Fibroblast of skin of left quadriceps (primary cell): ENCODE measurements at regions not wholly inside any gene's neighbourhood (a gene's known extent, or its start where the extent isn't known, plus 50 kb on each side); places are given as distances from the start of the nearest gene placed in this dataset.
"Not testable (repeated sequence)": the region's sequence is repeated elsewhere in the genome, so short reads cannot be mapped to it uniquely, and the experiment has no call there.

Experiments used
- DNase-seq, 2 experiments: peaks; one replicate each; pipeline ENCODE4 v3.0.0-alpha.2; 2013; ENCODE audit warnings: low read depth in 2 of 2

DNA sequence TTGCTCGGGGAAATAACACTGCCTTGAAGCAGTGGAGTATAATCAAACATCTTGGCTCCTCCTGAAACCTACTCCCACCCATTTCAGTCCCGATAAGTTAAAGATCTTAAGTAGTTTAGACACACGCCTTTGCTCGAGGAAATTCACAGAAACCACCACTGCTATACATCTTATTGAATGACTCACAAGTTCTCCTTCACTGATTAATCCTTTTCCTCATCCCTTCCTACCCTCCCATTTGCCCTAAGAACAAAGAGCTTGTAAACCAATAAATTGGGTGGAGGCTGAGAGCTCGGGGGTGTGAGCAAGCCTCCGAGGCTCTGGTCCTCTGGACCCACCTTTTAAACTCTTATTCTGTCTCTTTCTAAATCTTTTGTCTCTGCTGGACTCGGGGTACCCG, 86.5 kb downstream of the XCL2 start:
- DNase-seq, result not testable (repeated sequence)

DNA sequence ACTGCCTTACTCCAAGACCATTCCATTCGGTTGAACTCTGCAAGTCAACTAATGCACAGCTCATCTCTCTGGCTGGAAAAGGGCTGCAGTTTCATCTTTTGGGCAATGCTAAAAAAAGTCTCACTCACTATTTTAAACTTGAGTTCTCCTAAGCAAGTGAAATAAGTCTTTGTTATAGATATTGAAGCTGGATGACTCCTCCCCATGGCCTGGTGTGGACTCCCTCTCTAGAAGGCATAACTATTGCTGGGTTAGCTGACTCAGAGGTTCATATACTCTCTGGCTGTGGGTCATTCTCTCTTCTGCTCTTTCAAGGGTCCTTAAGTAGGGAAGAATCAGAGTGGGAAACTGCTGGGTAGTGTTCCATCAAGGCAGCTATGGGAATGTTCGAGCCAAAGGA, 88.0 kb downstream of the XCL2 start:
- DNase-seq, result no peak

DNA sequence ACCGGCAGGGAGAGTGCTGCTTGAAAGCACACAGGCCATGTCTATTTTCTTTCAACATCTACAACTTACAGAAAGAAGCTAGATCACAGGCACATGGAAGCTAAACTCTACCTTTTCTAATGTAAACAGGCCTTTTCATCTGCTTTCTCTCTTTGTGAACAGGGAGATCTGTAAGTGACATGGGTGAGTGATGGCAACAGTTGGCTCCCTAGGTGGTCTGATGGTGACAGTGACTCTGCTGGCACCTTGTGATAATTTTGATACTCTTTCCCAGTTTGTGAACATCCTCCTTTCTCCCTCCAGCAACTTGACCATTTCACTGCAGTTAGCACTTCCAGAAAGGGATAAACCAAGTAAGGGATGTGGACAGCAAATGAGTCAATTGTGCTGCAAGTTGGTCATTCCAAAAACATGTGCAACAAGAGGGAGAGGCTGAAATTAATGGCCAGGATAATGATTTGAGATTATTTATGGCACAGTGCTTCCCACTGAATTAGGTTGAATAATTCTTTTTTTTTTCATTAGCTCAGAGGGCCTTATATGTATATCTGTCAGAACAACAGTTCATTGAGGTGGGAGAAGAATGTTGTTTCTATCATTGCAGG, 89.5 kb downstream of the XCL2 start:
- peak; percentile 57 to 66 for DNase-seq

DNA sequence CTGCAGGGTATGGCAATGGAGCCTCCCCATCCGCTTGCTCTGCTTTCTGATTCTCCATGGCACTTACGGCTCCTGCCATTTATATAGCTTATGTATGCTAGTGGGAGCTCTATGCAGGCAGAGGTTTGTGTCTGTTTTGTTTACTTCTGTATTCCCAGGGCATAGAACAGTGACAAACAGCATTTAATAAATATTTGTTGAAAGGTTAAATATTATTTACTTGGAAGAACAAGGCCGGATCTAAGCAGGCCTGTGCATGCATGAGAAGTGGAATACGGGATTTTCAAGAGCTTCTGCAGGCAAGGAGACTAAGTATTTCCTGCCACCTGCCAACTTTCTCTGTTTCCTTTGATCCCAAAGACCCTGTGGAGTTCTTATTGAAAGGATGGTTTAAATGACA, 90.7 kb downstream of the XCL2 start:
- DNase-seq, result no peak

DNA sequence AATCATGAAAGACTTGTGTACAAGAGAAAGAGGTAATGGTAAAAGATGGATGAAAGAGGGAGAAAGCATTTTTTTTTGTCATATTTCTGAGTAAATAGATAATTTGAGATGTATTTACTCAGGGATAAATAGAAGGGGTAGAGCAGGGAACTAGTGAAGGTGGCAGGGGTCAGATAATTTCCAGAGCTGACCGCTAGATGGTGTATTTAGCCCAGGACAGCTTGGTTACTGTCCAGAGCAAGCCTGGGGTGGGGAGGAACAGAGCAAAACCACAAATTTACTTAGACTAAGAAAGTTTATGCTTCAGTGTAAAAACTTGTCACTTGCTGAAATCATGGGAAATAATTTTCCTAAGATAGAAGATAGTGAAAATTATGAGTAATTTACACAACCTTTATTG, 91.5 kb downstream of the XCL2 start:
- no peak for DNase-seq

DNA sequence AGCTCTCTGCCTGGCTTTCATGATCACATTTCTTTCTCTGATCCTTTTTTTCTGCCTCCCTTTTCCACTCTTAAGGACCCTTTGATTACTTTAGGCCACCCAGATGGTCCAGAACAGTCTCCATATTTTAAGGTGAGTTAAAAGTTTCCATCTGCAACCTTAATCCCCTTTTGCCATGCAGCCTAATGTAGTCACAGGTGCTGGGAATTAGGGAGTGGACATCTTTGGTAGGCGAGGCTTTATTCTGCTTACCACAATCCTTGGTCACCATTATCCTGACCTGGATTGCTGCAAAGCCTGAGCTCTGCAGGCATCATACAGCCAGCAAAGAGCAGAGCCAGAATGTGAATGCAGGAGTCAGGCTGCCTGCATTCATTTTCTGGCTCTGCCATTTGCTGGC, 95.9 kb downstream of the XCL2 start:
- DNase-seq, result no peak

DNA sequence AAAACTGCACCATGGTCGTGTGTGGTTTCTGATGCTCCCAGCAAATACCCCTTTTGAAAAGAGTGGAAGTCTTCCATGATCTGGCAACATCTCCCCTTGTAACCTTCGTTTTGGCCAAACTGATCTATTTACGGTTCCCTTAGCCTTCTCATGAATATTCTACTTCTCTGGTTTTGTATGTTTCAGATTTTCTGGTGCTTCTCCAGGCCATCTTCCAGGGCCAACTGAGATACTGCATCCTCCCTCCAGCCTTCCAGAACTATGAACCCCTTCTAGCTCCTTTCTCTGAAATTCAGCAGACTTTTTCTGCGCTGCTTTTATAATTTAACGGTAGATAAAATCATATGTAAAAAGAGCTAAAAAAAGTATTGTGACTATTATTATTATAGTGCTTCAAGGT, 97.7 kb downstream of the XCL2 start:
- DNase-seq, result no peak

DNA sequence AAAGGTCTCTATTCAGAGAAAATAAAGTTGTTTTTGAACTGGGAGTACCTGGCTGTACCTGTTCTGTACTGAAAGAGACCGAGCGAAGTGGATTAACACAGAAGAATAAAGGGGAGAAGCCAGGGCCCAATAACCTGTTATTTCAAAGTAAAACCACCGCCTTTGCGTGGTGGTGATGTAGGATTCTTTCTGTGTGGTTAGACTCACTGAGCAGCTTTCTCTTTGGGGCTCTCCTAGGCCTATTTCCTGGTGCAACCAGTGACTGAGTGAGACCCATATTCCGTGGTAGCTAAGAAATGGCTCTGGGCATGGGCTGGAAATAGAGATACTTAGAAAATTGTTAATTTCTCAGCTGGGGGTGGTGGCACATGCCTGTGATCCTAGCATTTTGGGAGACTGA, 99.9 kb downstream of the XCL2 start:
- no peak for DNase-seq

DNA sequence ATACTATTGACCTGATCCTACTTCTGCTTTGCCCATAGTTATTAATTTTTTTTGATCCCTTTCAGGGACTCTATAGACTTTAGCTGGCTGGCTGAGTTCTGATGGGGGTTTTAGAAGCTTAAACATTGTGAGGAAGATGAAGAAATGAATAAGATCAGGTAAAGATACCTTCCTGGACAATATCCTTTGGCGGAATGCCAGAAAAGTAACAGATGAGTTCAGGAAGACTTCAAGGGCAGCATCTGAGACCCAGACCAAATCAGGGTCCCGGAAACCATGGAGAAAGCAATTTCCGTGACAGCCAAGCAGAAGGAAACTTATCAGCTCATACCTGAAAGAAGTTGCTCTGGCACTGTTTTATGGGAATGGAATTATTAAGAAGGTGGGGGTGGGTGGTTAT, 100.4 kb downstream of the XCL2 start:
- DNase-seq, result no peak

DNA sequence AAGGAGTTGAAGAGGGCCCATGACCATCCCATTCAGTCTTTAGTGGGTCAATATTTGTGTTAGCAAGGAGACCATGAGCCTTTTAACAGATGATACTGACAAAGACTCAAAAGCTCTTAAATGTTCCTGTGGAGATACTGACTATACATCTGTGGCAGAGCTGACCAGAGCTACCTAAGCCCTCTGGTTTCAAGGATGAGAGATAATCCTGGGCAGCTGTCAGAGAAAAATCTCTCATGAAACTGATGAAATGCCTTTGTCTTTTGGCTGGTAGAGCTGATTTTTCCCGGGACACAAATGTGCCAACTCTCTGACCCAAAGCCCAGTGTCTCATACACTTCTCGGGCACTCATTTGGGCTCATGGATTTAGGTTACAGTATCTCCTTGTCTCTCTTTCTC, 100.9 kb downstream of the XCL2 start:
- DNase-seq, result no peak

DNA sequence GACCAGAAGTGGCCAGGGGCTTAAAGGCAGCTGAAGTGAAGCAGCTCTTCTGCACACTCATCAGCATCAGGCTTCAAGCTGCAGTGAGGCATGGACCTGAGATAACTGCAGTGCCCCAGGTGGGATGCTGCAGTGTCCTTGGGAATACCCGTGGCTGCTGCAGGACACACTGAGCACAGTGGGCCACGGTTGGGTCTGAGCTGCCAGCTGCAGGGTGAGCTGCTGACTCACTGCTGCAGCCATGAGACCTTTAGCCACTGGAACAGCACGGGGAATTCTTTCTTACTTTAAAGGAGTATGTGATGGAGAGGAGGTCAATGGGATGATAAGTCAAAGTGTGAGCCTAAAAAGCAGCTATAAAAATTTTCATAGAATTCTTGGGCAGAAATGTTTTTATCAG, 102.1 kb downstream of the XCL2 start:
- DNase-seq, result no peak

DNA sequence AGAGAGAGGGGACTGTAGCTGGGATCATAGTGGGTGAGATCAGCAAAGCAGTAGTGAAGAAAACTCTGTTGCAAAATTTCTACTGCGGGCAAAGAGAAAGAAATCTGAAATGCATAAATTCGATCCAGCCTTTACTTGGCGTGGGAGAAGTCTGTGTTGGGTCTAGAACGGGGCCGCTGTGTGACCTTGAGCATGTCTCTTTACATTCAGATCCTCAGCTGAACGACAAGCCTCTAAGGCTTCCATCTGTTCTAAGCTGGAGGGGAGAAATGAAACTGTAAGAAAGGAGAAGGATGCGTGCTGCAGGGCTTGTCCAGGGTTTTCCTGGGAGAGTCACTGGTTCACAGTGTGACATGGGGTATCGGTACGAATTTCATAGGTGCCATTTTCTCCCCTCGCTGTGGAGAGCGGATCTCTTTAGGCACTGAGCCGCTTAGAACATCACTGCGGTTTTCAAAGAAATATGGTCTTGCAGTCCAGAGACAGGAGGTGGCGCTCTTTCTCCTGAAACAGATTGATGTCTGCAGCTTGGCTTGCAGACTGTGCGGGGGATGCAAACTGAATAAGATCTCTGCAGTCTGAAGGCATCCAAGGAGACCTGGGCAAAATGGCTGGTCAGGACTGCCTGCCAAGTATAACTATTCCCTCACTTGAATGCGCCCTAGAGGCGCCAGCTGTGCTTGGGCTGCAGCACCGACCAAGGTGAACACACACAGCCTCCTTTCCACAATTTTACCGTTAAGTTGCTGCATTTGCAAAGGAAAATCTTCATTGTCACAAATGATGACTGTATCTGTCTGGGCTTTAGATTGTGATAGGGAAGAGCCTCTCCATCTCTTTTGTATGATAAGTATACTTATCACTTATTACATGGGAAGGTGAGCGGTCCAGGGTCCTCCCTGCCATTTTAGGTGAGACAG, 104.1 kb downstream of the XCL2 start:
- peak; percentile 70 to 76 for DNase-seq

DNA sequence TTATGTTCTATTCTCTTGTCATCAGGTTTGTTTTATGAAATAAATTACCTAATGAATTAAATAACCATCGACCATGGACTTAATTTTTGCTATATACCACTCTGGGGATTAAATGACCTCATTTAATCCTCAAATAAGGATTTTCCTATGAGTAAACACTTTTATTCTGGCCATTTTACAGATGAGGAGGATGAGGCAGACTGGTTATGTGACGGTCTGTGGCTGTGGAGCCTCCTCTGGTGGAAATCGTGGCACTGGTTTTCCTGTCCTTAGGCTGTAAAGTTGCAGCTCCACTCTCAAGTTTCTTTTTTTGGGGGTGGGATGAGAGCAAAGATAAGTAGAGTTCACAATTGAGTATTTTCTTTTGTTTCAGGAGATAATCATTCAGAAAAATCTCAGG, 105.2 kb downstream of the XCL2 start:
- DNase-seq, result no peak

DNA sequence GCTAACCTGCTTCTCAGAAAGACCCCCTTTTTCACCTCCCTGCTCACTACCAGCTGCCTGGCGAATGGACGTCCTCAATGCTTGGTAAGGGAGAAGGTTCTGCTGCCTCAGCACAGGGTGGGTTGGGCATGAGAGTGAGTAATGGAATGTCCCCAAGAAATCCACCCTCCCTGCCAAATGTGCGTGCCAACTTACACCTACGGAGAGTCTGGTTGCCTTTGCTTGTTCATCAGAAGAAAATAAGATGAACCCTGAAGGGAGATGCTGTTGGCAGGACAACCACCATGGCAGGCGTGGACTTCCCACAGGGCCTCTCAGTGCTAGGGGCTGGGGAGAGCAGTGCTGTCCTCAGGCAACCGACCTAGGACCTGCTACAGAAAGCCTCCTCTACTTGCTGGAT, 106.0 kb downstream of the XCL2 start:
- DNase-seq, result no peak

DNA sequence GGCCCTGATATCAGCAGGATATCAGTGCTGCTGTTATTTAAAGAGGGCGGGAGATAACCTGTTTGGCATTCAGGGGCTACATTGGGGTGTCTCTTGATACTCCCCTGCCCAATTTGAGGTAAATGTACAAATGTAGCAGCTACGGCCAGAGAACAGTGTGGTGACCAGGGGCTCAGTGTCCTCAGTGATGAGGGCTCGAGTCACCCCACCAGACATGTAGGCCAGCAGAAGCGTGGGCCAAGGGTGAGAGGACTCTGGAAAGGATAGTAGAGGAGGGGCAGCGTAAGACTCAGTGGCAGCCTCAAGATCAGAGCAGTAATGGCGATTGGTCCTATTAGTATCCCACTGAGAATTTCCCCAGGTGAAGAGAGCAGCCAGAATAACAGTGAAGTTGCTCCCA, 108.4 kb downstream of the XCL2 start:
- DNase-seq, result no peak

DNA sequence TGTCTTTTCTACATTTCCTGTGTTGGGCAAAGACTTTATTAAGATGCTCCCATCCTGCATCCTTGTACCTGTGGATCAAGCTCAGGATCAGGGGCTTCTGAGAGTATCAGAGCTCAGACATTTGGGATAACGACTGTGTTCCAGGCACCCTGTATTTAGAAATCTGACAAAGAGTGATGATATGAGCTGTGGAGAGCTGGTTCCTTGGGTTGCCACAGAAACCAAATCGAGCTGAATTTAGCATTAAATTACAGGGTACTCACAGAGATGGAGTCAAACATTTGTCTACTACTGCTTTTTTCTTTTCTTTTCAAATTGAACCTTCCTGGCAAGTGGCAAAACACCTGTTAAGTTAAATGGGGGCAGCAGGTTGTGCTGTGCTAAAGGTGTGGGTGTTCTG, 110.6 kb downstream of the XCL2 start:
- DNase-seq, result no peak

DNA sequence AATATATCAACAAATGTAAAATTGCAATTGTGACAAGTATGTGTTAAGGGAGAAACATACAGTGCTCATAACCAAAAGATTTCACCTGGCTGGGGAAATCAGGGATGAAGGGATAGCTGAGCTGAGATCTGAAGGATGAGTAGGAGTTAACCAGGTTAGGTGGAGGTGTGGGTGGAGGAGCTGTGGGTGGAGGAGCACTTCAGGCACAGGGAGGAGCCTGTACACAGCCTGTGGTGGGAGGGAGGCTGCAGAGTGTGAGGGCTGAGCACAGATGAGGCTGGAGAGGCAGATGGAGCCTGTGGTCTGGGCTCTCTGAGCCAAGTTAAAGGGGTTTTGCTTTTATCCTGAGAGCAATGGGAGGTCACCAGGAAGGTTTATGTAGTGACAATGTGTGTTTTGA, 111.9 kb downstream of the XCL2 start:
- no peak for DNase-seq

DNA sequence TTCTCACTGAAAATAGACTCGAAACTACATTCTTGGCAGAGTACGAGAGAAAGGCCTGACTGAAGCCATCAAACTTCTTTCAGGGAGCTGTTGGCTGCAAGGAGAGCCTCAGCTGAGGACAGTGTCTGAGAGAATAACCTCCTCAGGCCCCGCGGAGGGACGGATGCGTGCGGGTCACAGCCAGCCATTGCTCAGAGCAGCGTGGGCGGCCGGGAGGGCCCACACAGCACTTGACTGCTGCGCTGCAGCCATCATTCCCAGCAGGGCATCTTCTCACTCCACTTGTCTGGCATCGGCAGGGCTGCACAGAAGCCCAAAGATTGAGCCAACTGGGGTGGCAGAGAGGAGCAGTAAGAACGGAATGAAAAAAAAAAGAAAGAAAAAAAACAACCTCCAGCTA, 113.5 kb downstream of the XCL2 start:
- no peak for DNase-seq

DNA sequence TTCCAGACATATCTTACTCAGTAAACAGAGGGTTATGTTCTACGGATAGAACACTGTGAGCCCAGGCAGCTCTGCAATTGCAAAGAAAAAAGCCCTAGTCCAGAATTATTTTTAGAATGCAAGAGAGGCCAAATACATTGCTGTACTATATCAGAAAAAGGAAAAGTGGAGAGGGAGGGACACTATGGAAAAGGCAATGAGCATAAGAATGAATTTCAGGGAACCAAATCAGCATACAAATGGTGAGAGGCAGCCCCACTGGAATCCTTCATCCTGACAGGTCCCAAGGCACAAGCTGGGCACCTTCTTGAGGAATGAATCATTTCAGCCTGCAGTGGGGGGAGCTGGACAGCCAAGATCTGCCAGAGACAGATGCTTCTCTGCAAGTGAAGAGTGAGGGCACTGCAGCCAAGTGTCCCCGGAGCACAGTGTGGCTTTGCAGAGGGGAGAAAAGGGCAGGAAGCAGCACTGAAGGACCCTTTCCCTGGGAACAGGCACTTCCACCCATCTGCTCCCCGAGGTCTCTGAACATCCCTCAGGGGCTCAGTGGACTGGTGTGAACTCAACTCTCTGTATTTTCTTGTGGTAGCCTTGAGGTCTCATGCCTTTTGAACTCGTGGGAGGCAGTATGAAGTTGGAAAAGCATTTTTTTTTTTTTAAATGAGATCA, 115.6 kb downstream of the XCL2 start:
- peak in 1 of 2 experiments; percentile 1 for DNase-seq

DNA sequence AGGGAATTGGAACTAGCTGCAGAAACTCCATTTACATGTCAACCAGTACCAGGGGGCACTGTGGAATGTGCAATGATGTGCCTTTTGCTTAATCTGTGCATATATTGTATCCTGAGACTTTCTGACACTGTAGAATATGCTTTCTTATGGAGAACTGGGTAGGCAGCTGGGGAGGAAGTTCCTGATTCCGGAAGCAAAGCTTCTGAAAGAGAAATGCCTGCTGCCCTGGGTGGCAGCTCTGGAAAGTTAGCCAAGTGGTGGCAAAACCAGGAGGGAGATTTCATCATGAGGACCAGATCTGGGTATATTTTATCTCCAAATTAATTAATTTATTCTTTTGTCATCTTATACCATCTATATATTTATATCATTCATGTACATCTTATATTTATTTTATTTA, 116.7 kb downstream of the XCL2 start:
- no peak for DNase-seq

DNA sequence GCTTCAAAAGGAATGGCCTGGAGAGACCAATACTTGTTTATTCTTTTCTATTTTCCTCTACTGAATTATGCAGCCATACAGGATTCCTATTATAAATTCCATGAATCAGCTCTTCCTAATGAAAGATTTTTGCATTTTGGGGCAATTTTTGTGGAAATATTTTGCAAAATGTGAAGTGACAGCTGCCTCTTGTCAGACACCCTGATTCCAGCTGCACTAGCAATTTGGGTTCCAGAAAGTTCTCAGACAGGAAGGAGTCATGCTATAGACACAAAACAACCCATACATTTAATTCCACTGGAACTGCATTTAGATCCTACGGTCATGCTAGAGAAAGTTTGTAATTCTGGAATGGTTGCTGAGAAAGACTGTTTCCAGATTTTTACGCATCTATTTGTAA, 119.5 kb downstream of the XCL2 start:
- DNase-seq, result no peak

DNA sequence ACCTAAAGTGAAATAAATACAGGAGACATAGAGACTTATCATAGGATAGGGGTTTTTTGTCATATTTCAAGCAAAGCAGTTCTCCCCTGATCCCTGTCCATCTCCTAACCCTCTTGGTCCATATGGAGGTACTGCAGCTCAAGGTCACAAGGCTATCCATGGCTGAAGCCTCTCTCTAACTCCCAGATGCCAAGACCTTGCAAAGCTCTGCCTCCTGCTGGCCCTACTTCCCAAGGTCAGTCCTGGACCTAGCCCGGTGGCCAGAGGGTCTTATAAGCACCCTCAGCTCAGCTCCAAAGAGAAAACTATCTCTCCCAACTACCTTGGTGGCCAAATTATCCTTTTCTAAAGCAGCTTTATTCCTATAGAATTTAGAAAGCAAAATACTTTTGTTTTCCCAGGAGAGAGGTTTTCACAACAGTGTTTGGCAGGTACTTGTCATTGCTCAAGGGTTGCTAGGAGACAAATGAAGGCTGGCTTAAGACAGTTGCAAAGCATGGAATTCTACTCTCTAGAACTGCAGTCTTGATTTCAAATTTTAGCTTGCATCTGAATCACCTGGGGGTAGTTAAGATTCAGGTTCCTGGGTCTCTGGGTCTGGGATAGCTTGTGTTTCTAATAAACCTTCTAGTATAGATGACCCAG, 121.5 kb downstream of the XCL2 start:
- DNase-seq, result no peak
